ENCODE measurements at regions not wholly inside any gene's neighbourhood (a gene's known extent, or its start where the extent isn't known, plus 50 kb on each side); places are given as distances from the start of the nearest gene placed in this dataset.
"Not testable (repeated sequence)": the region's sequence is repeated elsewhere in the genome, so short reads cannot be mapped to it uniquely, and the experiment has no call there.

- TF ChIP-seq CTCF (IDR thresholded peaks at IDR 0.05), result no peak
- Histone ChIP-seq H3K36me3 (no peaks in the 10 kb centered on the region), H3K9me3 (no peaks in the 10 kb centered on the region), H3K27me3 (replicated peaks; ENCODE audit: insufficient read depth) (no peaks in the 10 kb centered on the region), H3K4me3 (no peak overlapping the region), H3K4me1 (ENCODE audit: control insufficient read depth in 1 of 2, low read depth in 2 of 2) (no peaks in the 10 kb centered on the region), H3K27ac (no peak overlapping the region)
- no peak for ATAC-seq (ENCODE audit: insufficient number of reproducible peaks, low FRiP score, low read depth)
- no peak for DNase-seq (ENCODE audit: low spot score)
Observed at GRCh38 chr18:37838083-37838482, 272.5 kb upstream of the CELF4 start.

GRCh38 chr18:37836071-37836970, 270.7 kb upstream of the CELF4 start:
- H3K9me3 ChIP-seq, result no peaks in the 10 kb centered on the region
- DNase-seq (ENCODE audit: low spot score), result no peak
- no peaks in the 10 kb centered on the region for H3K27me3 ChIP-seq (replicated peaks; ENCODE audit: insufficient read depth)
- TF ChIP-seq CTCF (IDR thresholded peaks at IDR 0.05), result no peak
- no peak for ATAC-seq (ENCODE audit: insufficient number of reproducible peaks, low FRiP score, low read depth)
- no peaks in the 10 kb centered on the region for H3K4me1 ChIP-seq (ENCODE audit: control insufficient read depth in 1 of 2, low read depth in 2 of 2)
- no peak overlapping the region for H3K4me3 ChIP-seq
- no peak overlapping the region for H3K27ac ChIP-seq
- H3K36me3 ChIP-seq, result no peaks in the 10 kb centered on the region

GRCh38 chr18:37832010-37832695, 266.6 kb upstream of the CELF4 start:
- H3K9me3 ChIP-seq; H3K27ac ChIP-seq; H3K4me3 ChIP-seq; H3K36me3 ChIP-seq; DNase-seq (ENCODE audit: low spot score); ATAC-seq (ENCODE audit: insufficient number of reproducible peaks, low FRiP score, low read depth); H3K27me3 ChIP-seq (replicated peaks; ENCODE audit: insufficient read depth); H3K4me1 ChIP-seq (ENCODE audit: control insufficient read depth in 1 of 2, low read depth in 2 of 2): not testable (repeated sequence)

GRCh38 chr18:37812961-37813360, 247.4 kb upstream of the CELF4 start:
- ATAC-seq (ENCODE audit: insufficient number of reproducible peaks, low FRiP score, low read depth) (no peak), DNase-seq (ENCODE audit: low spot score) (no peak)
- no peaks in the 10 kb centered on the region for H3K9me3 ChIP-seq
- no peak for TF ChIP-seq CTCF (IDR thresholded peaks at IDR 0.05)
- H3K27ac ChIP-seq, result no peak overlapping the region
- H3K4me3 ChIP-seq, result no peak overlapping the region
- H3K27me3 ChIP-seq (replicated peaks; ENCODE audit: insufficient read depth), result no peaks in the 10 kb centered on the region
- no peaks in the 10 kb centered on the region for H3K4me1 ChIP-seq (ENCODE audit: control insufficient read depth in 1 of 2, low read depth in 2 of 2)
- H3K36me3 ChIP-seq, result no peaks in the 10 kb centered on the region

GRCh38 chr18:37805773-37806404, 240.3 kb upstream of the CELF4 start:
- Histone ChIP-seq H3K27me3 (replicated peaks; ENCODE audit: insufficient read depth) (no peaks in the 10 kb centered on the region), H3K9me3 (no peaks in the 10 kb centered on the region), H3K4me3 (no peak overlapping the region), H3K27ac (no peak overlapping the region), H3K4me1 (ENCODE audit: control insufficient read depth in 1 of 2, low read depth in 2 of 2) (no peaks in the 10 kb centered on the region), H3K36me3 (no peaks in the 10 kb centered on the region)
- TF ChIP-seq CTCF (IDR thresholded peaks at IDR 0.05), result no peak
- no peak for ATAC-seq (ENCODE audit: insufficient number of reproducible peaks, low FRiP score, low read depth)
- no peak for DNase-seq (ENCODE audit: low spot score)
